ENCODE measurements at regions not wholly inside any gene's neighbourhood (a gene's known extent, or its start where the extent isn't known, plus 50 kb on each side); places are given as distances from the start of the nearest gene placed in this dataset.

DNA sequence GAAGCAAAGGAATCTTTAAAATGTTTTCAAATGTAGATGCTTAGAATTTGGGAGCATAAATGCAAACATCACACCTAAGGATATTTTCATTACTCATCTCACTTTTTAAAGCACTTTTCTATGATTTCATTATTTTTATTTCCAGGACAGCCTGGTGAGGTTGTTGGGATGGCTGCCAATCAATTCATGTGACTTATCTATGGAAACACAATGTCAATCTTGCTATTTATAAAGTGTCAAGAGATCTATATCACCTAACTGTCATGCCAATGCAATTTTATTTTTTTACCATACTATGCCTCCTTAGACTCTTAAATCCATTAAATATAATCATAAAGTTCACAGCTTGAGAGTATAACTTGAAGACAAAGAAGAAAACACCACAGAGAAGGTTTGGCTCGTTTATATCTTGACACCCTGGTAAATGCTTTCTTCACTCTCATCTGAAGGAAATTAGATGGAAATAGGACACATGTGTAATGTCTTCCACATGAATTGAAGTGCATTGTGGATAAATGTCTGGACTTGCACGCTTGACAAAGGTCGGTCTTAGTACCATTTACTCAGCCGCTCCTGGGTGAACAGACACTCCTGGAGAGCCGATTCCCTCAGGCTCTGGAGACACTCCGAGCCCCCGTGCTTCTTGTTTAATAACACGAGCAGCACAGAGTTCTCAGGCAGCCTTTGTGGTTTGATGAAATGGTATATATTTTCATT lies 425.7 kb upstream of the FAT1 start:
- DNase-seq, result no peak
- H3K27ac ChIP-seq, result no peak overlapping the region
- TF ChIP-seq, protein P1, sequence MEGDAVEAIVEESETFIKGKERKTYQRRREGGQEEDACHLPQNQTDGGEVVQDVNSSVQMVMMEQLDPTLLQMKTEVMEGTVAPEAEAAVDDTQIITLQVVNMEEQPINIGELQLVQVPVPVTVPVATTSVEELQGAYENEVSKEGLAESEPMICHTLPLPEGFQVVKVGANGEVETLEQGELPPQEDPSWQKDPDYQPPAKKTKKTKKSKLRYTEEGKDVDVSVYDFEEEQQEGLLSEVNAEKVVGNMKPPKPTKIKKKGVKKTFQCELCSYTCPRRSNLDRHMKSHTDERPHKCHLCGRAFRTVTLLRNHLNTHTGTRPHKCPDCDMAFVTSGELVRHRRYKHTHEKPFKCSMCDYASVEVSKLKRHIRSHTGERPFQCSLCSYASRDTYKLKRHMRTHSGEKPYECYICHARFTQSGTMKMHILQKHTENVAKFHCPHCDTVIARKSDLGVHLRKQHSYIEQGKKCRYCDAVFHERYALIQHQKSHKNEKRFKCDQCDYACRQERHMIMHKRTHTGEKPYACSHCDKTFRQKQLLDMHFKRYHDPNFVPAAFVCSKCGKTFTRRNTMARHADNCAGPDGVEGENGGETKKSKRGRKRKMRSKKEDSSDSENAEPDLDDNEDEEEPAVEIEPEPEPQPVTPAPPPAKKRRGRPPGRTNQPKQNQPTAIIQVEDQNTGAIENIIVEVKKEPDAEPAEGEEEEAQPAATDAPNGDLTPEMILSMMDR (IDR thresholded peaks at IDR 0.05; ENCODE audit: low read depth, low read length, missing control alignments), result no peak

DNA sequence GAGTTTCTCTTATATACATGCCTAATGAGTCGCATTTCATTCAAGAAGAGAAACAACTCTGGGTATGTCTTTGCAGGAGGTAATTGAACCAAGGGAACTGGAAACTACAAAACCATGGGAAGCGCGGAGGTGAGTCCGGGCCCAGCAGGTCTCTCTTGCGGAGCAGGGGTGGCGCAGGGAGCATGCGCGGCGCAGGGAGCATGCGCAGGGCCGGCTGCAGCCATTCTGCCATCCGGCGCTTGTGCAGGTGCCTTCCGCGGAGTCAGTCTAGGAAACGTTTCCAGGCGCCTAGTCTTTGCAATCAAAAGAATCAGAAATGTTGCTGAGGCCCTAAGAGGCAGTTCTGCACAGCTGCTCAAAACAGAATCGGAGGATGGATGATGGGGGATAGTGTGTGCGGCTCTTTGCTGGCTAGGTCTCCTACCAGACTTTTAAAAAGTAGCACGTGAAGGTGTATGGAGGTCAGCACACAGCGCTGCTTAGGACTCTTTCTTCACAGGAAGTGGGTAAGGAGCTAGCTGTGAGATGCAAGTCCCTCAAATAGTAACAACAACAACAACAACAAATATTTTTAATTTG lies 433.8 kb upstream of the FAT1 start:
- Histone ChIP-seq H3K36me3 (replicated peaks) (no peaks in the 10 kb centered on the region), H3K27me3 (replicated peaks) (no peaks in the 10 kb centered on the region), H3K27ac (no peak overlapping the region), H3K4me3 (ENCODE audit: low read depth, low read length) (no peak overlapping the region)
- DNase-seq, result no peak
- TF ChIP-seq, protein P1 (IDR thresholded peaks at IDR 0.05; ENCODE audit: low read depth, low read length, missing control alignments), result no peak
- in situ Hi-C loops (cut with HindIII; ENCODE audit: low pct_ligation_motif_present, low sequenced_read_pairs), result no loop called here

More for the DNA sequence above, 425.7 kb upstream of the FAT1 start:
- Histone ChIP-seq H3K4me3 (ENCODE audit: low read depth, low read length) (no peak overlapping the region), H3K36me3 (replicated peaks) (no peaks in the 10 kb centered on the region), H3K27me3 (replicated peaks) (no peaks in the 10 kb centered on the region)
- in situ Hi-C loops (cut with HindIII; ENCODE audit: low pct_ligation_motif_present, low sequenced_read_pairs), result no loop called here

DNA sequence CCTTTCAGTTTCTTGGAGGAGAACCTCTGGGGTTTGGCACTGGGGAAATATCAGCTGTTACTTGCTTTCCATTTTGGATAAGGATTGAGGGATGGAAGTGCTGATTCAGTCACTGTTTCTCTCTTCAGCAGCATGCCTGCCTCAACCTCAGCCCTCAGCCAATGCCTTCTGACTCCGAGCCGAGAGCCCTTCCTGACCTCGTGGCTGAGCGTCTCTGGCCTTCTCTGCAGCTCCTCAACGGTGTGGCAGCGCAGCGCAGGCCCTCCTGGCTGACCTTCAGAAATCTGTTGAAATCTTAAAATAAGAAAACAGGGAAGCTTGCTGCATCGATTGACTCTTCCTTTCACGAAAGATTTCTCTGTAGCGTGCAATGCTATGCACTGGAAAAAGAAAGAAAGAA lies 434.3 kb upstream of the FAT1 start:
- DNase-seq, result no peak

DNA sequence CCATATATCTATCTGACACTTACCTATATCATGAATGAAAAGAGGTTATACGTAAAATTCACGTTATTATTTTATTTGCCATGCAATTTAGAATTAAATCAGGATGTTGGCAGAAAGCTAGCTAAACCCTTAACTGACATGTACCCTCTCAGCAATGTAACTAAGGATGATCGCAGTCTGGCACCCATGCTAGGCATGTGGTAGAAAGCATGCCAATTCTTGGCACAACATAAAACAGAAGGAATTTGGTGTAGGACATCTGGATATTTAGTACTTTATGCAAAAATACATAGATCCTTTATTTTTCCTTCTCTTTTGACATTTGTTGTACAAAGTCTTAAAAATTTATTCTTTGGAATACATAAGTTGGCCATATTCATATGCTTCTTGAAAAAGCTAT lies 436.8 kb upstream of the FAT1 start:
- no peak for DNase-seq
- no peak overlapping the region for H3K4me3 ChIP-seq (ENCODE audit: low read depth, low read length)
- in situ Hi-C loops (cut with HindIII; ENCODE audit: low pct_ligation_motif_present, low sequenced_read_pairs), result no loop called here

More for the DNA sequence above, 434.3 kb upstream of the FAT1 start:
- no peak overlapping the region for H3K27ac ChIP-seq
- TF ChIP-seq, protein P1 (IDR thresholded peaks at IDR 0.05; ENCODE audit: low read depth, low read length, missing control alignments), result no peak
- in situ Hi-C loops (cut with HindIII; ENCODE audit: low pct_ligation_motif_present, low sequenced_read_pairs), result no loop called here
- H3K36me3 ChIP-seq (replicated peaks), result no peaks in the 10 kb centered on the region
- H3K4me3 ChIP-seq (ENCODE audit: low read depth, low read length), result no peak overlapping the region
- H3K27me3 ChIP-seq (replicated peaks), result no peaks in the 10 kb centered on the region

DNA sequence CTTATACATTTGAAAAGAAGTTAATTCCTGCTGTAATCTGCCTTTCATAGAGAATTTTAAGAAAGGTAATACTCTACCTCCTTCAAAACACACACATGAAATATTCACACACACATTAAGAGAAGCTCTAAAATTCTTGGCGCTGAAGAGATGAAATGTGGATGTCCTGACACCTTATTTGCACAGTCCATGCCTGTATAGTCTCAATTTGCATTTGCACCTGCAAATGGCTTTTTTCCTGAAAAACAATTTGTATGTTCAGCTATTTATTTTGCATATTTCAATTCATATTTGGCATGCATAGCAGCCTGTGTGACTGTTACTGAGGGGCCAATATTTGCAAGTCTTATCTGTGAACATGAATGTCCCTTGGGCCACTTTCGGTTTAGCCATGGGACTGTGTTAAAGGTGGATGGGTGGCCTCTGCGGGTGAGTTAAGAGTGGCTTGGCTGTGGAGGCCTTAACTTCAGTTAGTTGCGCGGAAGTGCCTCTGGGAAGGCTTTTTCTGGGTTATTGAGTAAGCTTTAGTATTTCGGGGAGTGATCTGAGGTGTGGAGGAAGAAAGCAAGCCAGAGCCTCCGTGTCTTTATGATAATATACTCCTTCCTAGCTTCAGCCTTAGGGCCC lies 443.3 kb upstream of the FAT1 start:
- TF ChIP-seq, protein P1 (IDR thresholded peaks at IDR 0.05; ENCODE audit: low read depth, low read length, missing control alignments), result no peak
- Histone ChIP-seq H3K27me3 (replicated peaks) (no peaks in the 10 kb centered on the region), H3K36me3 (replicated peaks) (no peaks in the 10 kb centered on the region), H3K4me3 (ENCODE audit: low read depth, low read length) (no peak overlapping the region), H3K27ac (no peak overlapping the region)
- no peak for DNase-seq
- in situ Hi-C loops (cut with HindIII; ENCODE audit: low pct_ligation_motif_present, low sequenced_read_pairs), result no loop called here

More for the DNA sequence above, 436.8 kb upstream of the FAT1 start:
- TF ChIP-seq, protein P1 (IDR thresholded peaks at IDR 0.05; ENCODE audit: low read depth, low read length, missing control alignments), result no peak
- Histone ChIP-seq H3K27ac (no peak overlapping the region), H3K27me3 (replicated peaks) (no peaks in the 10 kb centered on the region), H3K36me3 (replicated peaks) (no peaks in the 10 kb centered on the region)
